Lower lobe of right lung (tissue), 2 donors: ENCODE measurements at regions not wholly inside any gene's neighbourhood (a gene's known extent, or its start where the extent isn't known, plus 50 kb on each side); places are given as distances from the start of the nearest gene placed in this dataset.

Experiments
- ATAC-seq, 2 donors: fragments of 200-7000 bp; cut with Tn5 transposase; one replicate each; pipeline ENCODE4 v1.9.1; 2020 to 2022; ENCODE audit warnings: mild to moderate bottlenecking in 2 of 2, moderate library complexity in 2 of 2
- DNase-seq: peaks from one replicate; pipeline ENCODE4 v3.0.0-alpha.2; 2020
- H3K27ac ChIP-seq: fragments of 200-600 bp; one replicate; pipeline ENCODE4 v1.8.0; 2022
- H3K27me3 ChIP-seq: fragments of 200-600 bp; one replicate; pipeline ENCODE4 v1.8.0; 2022; ENCODE audit warnings: low read depth
- H3K36me3 ChIP-seq: fragments of 200-600 bp; one replicate; pipeline ENCODE4 v1.8.0; 2022; ENCODE audit warnings: mild to moderate bottlenecking
- H3K4me1 ChIP-seq: fragments of 200-600 bp; one replicate; pipeline ENCODE4 v1.8.0; 2022
- H3K4me3 ChIP-seq: fragments of 200-600 bp; one replicate; pipeline ENCODE4 v1.8.0; 2022; ENCODE audit warnings: mild to moderate bottlenecking
- H3K9me3 ChIP-seq: fragments of 200-600 bp; one replicate; pipeline ENCODE4 v1.8.0; 2022
- intact Hi-C: fragments of 100-400 bp; cut with DNase I; formaldehyde crosslinking; loops from one replicate; pipeline ENCODE4 v1.11.0; 2022
- TF ChIP-seq, protein P1 (sequence below): fragments of 200-600 bp; IDR thresholded peaks from one replicate; pipeline ENCODE4 v1.8.0; 2022; ENCODE audit warnings: antibody characterized with exemption, mild to moderate bottlenecking
- donor health status: DM: no; HTN: yes; CAD: no; lungs with severe emphysema.

- H3K27me3 ChIP-seq: no peaks in the 10 kb centered on the region
- no peaks in the 10 kb centered on the region for H3K9me3 ChIP-seq
- ATAC-seq: no peak
- intact Hi-C loops: no loop called here
- no peaks in the 10 kb centered on the region for H3K4me1 ChIP-seq
- H3K36me3 ChIP-seq: no peaks in the 10 kb centered on the region
- H3K4me3 ChIP-seq: no peak overlapping the region
- DNase-seq: no peak
- TF ChIP-seq, protein P1, sequence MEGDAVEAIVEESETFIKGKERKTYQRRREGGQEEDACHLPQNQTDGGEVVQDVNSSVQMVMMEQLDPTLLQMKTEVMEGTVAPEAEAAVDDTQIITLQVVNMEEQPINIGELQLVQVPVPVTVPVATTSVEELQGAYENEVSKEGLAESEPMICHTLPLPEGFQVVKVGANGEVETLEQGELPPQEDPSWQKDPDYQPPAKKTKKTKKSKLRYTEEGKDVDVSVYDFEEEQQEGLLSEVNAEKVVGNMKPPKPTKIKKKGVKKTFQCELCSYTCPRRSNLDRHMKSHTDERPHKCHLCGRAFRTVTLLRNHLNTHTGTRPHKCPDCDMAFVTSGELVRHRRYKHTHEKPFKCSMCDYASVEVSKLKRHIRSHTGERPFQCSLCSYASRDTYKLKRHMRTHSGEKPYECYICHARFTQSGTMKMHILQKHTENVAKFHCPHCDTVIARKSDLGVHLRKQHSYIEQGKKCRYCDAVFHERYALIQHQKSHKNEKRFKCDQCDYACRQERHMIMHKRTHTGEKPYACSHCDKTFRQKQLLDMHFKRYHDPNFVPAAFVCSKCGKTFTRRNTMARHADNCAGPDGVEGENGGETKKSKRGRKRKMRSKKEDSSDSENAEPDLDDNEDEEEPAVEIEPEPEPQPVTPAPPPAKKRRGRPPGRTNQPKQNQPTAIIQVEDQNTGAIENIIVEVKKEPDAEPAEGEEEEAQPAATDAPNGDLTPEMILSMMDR: no peak
- H3K27ac ChIP-seq: no peak overlapping the region
Observed at GRCh38 chr7:24119852-24120251, 164.1 kb upstream of the NPY start.

- no peak for DNase-seq
- intact Hi-C loops: no loop called here
- Histone ChIP-seq H3K36me3 (no peaks in the 10 kb centered on the region), H3K27ac (no peak overlapping the region), H3K4me1 (no peaks in the 10 kb centered on the region), H3K4me3 (no peak overlapping the region), H3K27me3 (no peaks in the 10 kb centered on the region), H3K9me3 (no peaks in the 10 kb centered on the region)
- TF ChIP-seq, protein P1: no peak
- no peak for ATAC-seq
Observed at GRCh38 chr7:24123076-24123475, 160.9 kb upstream of the NPY start.

GRCh38 chr7:24125765-24126164 is 158.2 kb upstream of the NPY start:
- TF ChIP-seq, protein P1: no peak
- intact Hi-C loops: no loop called here
- Histone ChIP-seq H3K4me1 (no peaks in the 10 kb centered on the region), H3K27ac (no peak overlapping the region), H3K4me3 (no peak overlapping the region), H3K27me3 (no peaks in the 10 kb centered on the region), H3K9me3 (no peaks in the 10 kb centered on the region), H3K36me3 (no peaks in the 10 kb centered on the region)
- no peak for ATAC-seq
- DNase-seq: no peak

DNA sequence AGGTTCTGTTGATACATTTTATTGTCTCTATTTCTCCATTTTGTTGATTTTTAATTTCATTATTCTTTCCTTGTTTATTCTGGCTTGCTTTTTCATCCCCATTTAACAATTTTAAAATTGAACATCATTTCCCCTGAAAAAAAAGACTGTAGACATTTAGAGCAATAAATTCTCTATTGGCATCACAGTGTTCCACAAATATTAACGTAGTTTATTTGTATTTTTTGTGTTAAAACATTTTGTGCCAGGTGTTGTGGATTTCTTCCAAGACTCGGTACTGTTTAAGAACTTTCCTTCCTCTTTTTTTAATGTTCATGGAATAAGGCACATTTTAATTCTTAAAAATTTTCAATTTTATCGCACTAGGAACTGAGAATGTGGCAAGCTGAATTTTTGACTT is 156.1 kb upstream of the NPY start:
- DNase-seq: no peak
- H3K9me3 ChIP-seq: no peaks in the 10 kb centered on the region

GRCh38 chr7:24129597-24129996 is 154.4 kb upstream of the NPY start:
- H3K4me3 ChIP-seq: no peak overlapping the region
- no peak for ATAC-seq
- no peaks in the 10 kb centered on the region for H3K9me3 ChIP-seq
- H3K27ac ChIP-seq: no peak overlapping the region
- TF ChIP-seq, protein P1: no peak
- no peaks in the 10 kb centered on the region for H3K36me3 ChIP-seq
- intact Hi-C loops: no loop called here
- no peaks in the 10 kb centered on the region for H3K4me1 ChIP-seq
- DNase-seq: no peak
- no peaks in the 10 kb centered on the region for H3K27me3 ChIP-seq

More for the DNA sequence above, 156.1 kb upstream of the NPY start:
- H3K4me1 ChIP-seq: no peaks in the 10 kb centered on the region
- no peak overlapping the region for H3K27ac ChIP-seq
- no peak overlapping the region for H3K4me3 ChIP-seq
- no peaks in the 10 kb centered on the region for H3K36me3 ChIP-seq
- no peaks in the 10 kb centered on the region for H3K27me3 ChIP-seq
- TF ChIP-seq, protein P1: no peak
- intact Hi-C loops: no loop called here
- no peak for ATAC-seq

- Histone ChIP-seq H3K4me1 (no peaks in the 10 kb centered on the region), H3K4me3 (no peak overlapping the region), H3K9me3 (no peaks in the 10 kb centered on the region), H3K36me3 (no peaks in the 10 kb centered on the region), H3K27ac (no peak overlapping the region), H3K27me3 (no peaks in the 10 kb centered on the region)
- TF ChIP-seq, protein P1: no peak
- no peak for ATAC-seq
- intact Hi-C loops: no loop called here
- DNase-seq: no peak
Observed at GRCh38 chr7:24130631-24131030, 153.4 kb upstream of the NPY start.
